SU-DHL-6 (cell line): ENCODE measurements at regions not wholly inside any gene's neighbourhood (a gene's known extent, or its start where the extent isn't known, plus 50 kb on each side); places are given as distances from the start of the nearest gene placed in this dataset.

Experiments used
- CTCF ChIP-seq: fragments of 200-600 bp; sonication (generic); IDR thresholded peaks from one replicate; pipeline ENCODE4 v1.5.1; 2017; ENCODE audit warnings: antibody characterized with exemption, mild to moderate bottlenecking, low read length, moderate library complexity; ENCODE audit not compliant: insufficient read depth, poor library complexity, severe bottlenecking
- EZH2phosphoT487 ChIP-seq: fragments of 200-600 bp; sonication (generic), shearing (Covaris generic); conservative IDR thresholded peaks from 2 replicates; pipeline ENCODE4 v1.6.1; 2018; ENCODE audit warnings: mild to moderate bottlenecking, antibody characterized with exemption, low read length, moderate library complexity, mixed read lengths

- TF ChIP-seq CTCF, result no peak
- no peak for TF ChIP-seq EZH2phosphoT487
Measured at GRCh38 chr11:110367571-110367970, 62.2 kb upstream of the FDX1 start.
